GM12891 (cell line): ENCODE measurements at regions not wholly inside any gene's neighbourhood (a gene's known extent, or its start where the extent isn't known, plus 50 kb on each side); places are given as distances from the start of the nearest gene placed in this dataset.

Experiments used
- DNase-seq: peaks from one replicate; pipeline ENCODE4 v3.0.0; 2011; ENCODE audit warnings: low spot score; ENCODE audit not compliant: insufficient read length
- FAIRE-seq: peaks from 2 replicates; lab custom pipeline; 2011; peaks lifted over from hg19 to GRCh38; lab: Jason Lieb, UNC
- PAX5 ChIP-seq: IDR thresholded peaks from 2 replicates; pipeline ENCODE4 v1.6.1; 2011; ENCODE audit warnings: low read length, moderate library complexity, mild to moderate bottlenecking; ENCODE audit not compliant: insufficient read depth, severe bottlenecking
- POLR2A ChIP-seq: IDR thresholded peaks from 2 replicates; pipeline ENCODE4 v1.6.1; 2011; ENCODE audit warnings: low read depth, low read length, control low read depth
- POLR2AphosphoS5 ChIP-seq: IDR thresholded peaks from 2 replicates; pipeline ENCODE4 v1.6.1; 2011; ENCODE audit warnings: low read depth, low read length, control low read depth
- POU2F2 ChIP-seq: IDR thresholded peaks from 2 replicates; pipeline ENCODE4 v1.6.1; 2011; ENCODE audit warnings: low read depth, mild to moderate bottlenecking, control low read depth, low read length, moderate library complexity
- SPI1 ChIP-seq: IDR thresholded peaks from 2 replicates; pipeline ENCODE4 v1.6.1; 2011; ENCODE audit warnings: low read depth, low read length, control low read depth
- TAF1 ChIP-seq: IDR thresholded peaks from 2 replicates; pipeline ENCODE4 v1.6.1; 2011; ENCODE audit warnings: low read depth, low read length, control low read depth

DNA sequence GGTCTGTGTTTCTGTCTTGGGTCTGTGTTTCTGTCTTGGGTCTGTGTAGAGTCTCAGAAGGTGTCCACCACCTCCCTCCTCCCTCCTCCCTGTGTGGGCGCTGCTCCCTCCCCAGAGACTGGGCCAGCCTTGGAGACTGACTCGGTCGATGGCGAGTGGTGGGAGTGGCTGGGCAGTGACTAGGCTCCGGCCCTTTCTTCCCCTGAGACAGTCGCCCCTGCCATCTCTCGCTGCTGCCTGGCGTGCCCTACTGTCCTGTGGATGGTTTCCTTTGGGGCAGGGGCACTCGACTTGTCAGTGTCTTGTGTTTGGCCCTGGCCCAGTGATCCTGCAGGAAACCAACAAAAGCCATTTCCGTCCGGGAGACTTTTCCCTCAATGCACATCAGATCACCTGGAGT is 215.8 kb downstream of the NDUFA10 start:
- FAIRE-seq, result no peak
- DNase-seq, result no peak
- TF ChIP-seq POLR2A, result no peak
- no peak for TF ChIP-seq SPI1
- TF ChIP-seq POU2F2, result no peak
- no peak for TF ChIP-seq TAF1
- TF ChIP-seq PAX5, result no peak
- no peak for TF ChIP-seq POLR2AphosphoS5

DNA sequence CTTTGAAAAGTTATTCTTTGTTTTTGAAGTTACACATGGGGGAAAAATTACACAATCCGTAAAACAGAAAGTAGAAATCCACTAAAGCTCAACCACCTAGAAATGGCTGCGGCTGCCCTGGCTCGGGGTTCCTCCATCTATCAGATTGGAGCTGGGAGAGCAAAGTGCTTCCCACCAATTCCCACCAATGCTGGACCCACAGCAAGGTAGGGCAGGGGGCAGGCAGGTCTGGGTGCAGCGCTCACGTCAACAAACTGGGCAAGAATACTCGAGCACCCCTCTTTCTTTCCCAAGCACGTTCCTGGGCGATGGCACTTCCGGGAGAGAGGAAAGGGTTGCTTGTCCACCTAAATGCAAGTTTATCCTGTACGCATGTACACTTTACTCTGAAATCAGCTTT is 217.6 kb downstream of the NDUFA10 start:
- no peak for TF ChIP-seq POLR2AphosphoS5
- no peak for TF ChIP-seq SPI1
- no peak for TF ChIP-seq PAX5
- no peak for TF ChIP-seq POU2F2
- no peak for TF ChIP-seq POLR2A
- no peak for TF ChIP-seq TAF1

DNA sequence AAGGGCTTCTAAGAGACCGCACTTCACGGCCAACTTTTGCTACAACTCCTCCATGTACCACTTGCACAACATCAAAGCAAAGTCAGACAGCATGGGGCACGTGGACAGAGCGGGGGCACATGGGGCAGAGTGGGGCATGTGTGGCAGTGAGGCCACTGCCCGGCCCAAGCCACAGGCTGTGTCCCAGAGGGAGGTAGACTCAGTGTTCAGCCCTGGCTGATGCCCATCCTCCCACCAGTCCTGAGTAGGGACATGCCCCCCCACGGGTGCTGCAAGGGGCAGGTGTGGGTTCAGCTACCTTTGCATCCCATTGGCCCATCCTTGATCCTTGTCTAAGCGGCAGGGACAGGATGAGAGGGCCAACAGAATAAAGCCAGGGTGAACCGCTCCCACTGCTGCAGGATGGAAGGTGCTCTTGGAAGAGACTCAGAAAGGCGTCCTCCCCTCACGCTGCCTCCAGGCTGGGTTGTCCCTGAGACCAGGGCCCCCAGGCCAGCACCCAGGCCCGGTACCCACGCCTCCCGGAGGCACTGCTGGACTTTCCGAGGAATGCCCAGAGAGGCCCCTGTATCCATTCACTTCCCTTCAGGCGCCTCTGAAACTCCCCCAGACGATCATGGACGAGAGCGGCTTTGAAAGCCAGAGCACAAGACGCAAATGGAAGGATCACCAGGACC is 218.2 kb downstream of the NDUFA10 start:
- no peak for FAIRE-seq
- TF ChIP-seq TAF1 (no peak), POLR2AphosphoS5 (no peak)
- DNase-seq, result no peak

More for the DNA sequence above, 217.6 kb downstream of the NDUFA10 start:
- no peak for DNase-seq
- FAIRE-seq, result no peak

DNA sequence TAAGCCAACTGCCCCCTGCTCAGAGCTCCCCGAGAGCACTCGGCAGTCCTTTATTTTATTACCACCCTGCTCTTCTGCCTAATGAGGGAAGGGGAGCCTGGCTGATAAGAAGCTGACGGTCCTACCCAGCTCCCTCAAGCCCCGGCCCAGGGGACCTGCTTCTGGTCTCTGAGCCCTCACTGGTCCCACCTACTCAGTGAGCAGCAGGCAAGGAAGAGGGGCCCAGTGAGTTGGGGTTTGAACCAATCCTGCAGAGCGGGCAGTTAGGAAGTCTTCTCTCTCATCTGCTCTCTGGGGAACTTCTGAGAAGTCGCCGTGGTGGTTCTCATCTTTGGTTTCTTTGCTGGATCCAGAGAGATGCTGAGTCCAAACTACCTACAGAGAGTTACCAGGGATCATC is 218.9 kb downstream of the NDUFA10 start:
- FAIRE-seq, result no peak
- TF ChIP-seq POU2F2 (no peak), PAX5 (no peak), TAF1 (no peak), POLR2AphosphoS5 (no peak), SPI1 (no peak), POLR2A (no peak)
- DNase-seq, result no peak

DNA sequence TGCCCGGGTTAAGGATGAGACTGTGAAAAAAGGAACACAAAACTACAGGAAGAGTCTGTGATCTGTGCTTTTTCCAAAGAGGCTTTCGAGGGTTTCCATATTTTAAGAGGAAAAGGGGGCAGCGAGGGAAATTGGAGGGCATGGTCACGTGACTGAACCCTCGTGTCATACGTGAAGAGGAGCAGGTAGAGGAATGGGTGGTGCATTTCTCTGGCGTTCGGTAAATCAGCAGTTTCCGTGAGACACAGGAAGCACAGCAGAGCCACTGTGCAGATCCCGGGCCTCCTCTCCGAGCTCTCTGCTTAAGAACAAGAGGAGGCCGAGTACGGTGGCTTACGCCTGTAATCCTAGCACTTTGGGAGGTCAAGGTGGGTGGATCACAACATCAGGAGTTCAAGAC is 219.7 kb downstream of the NDUFA10 start:
- FAIRE-seq (no peak), DNase-seq (no peak)
- TF ChIP-seq PAX5 (no peak), SPI1 (no peak), POLR2AphosphoS5 (no peak), POU2F2 (no peak), TAF1 (no peak), POLR2A (no peak)

DNA sequence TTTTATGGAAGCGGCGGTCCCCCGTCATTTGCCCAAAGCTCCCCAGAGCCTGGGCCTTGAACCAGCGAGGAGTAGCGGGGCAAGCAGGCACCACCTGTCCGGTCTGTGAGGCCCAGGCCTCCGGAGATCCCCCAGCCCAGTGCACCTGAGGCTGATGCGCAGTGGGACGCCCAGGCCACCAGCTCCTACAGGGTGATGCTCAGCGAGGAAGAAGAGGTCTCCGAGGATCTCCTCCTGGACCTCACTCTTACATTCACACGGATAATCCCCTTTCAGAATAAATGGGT is 220.2 kb downstream of the NDUFA10 start:
- TF ChIP-seq POLR2A (no peak), SPI1 (no peak), PAX5 (no peak), TAF1 (no peak), POU2F2 (no peak), POLR2AphosphoS5 (no peak)
- no peak for DNase-seq
- no peak for FAIRE-seq

DNA sequence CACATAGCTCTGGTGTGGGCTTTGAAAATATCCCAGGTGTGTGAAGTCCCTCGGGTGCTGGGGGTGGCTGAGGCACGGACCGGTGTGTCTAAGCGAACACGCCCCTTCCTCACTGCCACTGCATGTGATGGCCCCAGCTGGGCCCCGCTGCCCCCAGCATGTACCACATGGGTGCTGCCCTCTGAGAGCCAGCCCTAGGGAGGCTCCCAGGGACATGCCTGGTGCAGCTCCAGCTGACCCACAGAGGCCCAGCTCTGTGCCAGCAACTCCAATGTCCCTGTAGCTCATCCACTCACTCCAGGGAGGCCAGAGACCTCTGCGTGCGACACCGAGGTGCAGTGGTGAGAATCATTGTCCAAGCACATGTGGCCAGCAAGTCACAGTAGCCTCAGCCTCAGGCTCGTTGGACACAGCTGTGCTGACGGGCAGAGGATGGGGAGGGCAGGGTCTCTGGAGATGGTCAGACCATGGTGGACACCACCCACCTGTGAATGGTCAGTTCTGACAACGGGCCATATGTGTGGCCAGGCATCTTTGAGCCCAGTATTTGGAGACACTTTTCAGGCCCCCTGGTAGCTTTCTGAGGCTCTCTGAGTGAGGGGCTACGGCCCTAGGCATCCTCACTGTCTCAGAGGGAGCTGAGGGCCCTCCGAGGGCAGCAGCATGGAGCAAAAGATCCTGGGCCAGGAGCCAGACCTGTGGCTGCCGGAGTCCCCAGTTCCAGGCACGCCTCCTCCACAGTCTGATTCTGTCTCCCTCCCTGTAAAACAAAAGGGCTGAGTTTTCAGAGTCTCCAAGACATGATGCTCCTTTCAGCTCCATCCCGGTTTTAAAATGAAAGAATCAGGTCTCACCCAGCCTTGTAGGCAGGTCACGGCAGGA is 220.7 kb downstream of the NDUFA10 start:
- TF ChIP-seq POU2F2, result no peak
- TF ChIP-seq POLR2AphosphoS5, result no peak
- TF ChIP-seq PAX5, result no peak
- TF ChIP-seq POLR2A, result no peak
- DNase-seq (no peak), FAIRE-seq (no peak)

DNA sequence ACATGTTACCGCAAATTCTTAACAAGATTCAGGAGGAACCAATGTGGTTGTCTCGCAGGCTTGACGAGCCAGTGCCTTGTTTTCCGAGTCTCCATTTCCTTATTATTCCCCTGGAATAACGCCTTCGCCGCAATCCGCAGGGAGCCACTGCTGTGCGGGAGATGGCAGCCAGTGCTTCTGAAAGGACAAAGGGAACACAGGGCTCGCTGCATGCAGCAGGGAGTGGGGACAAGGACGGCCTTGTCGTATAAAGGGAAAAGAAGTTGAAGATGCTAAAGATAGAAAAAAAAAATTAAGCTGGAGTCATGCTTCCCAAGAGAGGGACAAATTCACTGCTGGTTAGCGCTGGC is 221.4 kb downstream of the NDUFA10 start:
- TF ChIP-seq PAX5 (no peak), POLR2A (no peak), POLR2AphosphoS5 (no peak), TAF1 (no peak), SPI1 (no peak), POU2F2 (no peak)
- DNase-seq (no peak), FAIRE-seq (no peak)

DNA sequence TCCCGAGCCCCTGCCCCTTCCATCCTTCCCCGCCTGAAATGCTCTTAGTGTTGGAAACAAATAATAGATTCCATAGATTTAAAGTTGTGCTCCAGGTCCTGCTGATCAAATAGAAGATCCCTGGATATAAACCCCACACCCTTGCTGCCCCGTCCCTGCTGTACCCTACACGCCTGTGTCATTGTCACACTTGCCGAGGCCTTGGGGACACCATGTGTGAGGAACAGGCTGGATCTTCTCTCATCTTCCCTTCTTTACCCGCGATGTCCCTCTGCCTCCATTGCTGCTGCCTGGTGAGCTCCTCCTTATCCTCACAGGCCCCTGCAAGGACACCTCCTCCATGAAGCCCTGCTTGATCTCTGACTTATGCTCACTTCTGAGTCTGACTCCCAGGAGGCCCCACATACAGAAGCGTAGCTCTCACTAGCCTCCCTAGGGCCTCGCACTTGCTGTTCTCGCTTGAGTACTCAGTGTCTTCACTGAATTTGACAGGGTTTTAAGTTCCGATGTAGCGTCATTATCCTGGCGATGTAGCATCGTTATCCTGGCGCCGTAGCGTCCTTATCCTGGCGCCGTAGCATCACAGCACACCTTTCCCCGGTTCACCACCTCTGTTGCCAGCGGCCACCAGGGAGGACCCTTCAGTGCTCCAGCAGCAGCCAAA is 221.9 kb downstream of the NDUFA10 start:
- FAIRE-seq (no peak), DNase-seq (no peak)

DNA sequence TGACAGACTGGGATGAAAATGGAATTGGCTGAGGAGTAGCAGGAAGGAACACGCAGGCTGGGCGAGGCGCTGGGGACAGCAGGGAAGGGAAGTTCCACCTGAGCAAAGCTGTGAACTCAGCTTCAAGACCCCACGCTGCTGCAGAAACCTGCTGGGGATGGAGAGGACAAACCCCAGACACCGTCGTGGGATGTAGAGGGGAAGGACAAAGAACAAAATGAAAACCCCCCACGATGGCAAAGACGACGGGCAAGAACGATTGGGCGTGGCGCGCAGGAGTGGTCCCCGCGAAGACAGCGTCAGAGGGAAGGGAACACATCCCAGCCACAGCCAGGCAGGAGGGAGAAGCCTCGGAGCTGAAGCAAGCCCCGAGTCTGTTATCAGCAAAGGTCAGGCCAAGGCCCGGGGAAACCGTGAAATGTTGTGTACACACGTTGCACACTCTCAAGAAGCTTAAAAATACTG is 222.9 kb downstream of the NDUFA10 start:
- no peak for FAIRE-seq
- TF ChIP-seq POU2F2, result no peak
- TF ChIP-seq SPI1, result no peak
- TF ChIP-seq POLR2AphosphoS5, result no peak
- no peak for TF ChIP-seq POLR2A
- TF ChIP-seq TAF1, result no peak
- no peak for TF ChIP-seq PAX5
- no peak for DNase-seq

More for the DNA sequence above, 221.9 kb downstream of the NDUFA10 start:
- no peak for TF ChIP-seq POLR2AphosphoS5
- no peak for TF ChIP-seq PAX5
- no peak for TF ChIP-seq POLR2A
